GM10248 (cell line): ENCODE measurements at regions not wholly inside any gene's neighbourhood (a gene's known extent, or its start where the extent isn't known, plus 50 kb on each side); places are given as distances from the start of the nearest gene placed in this dataset.
"Not testable (repeated sequence)": the region's sequence is repeated elsewhere in the genome, so short reads cannot be mapped to it uniquely, and the experiment has no call there.

Experiments
- CTCF ChIA-PET: fragments of 300-600 bp; sonication (Branson Sonifier 250); formaldehyde crosslinking; extraction: SDS; loops from one replicate; lab custom pipeline; 2021; ENCODE audit warnings: antibody characterized with exemption; lab: Yijun Ruan, JAX
- POLR2A ChIA-PET: fragments of 350-650 bp; sonication (Branson Sonifier 250); formaldehyde crosslinking; extraction: SDS; loops from one replicate; lab custom pipeline; 2020; ENCODE audit warnings: antibody characterized with exemption; lab: Yijun Ruan, JAX
- DNase-seq: peaks from one replicate; pipeline ENCODE4 v3.0.0; 2012; ENCODE audit errors: extremely low spot score
- TF ChIP-seq, protein P1 (sequence below): IDR thresholded peaks from 2 replicates; pipeline ENCODE4 v1.5.1; 2012; ENCODE audit warnings: mild to moderate bottlenecking, low read depth; ENCODE audit errors: extremely low read depth, missing control alignments, control extremely low read depth

GRCh38 chr2:192901446-192901845 is 706.7 kb upstream of the TMEFF2 start:
- DNase-seq = no peak
- TF ChIP-seq, protein P1, sequence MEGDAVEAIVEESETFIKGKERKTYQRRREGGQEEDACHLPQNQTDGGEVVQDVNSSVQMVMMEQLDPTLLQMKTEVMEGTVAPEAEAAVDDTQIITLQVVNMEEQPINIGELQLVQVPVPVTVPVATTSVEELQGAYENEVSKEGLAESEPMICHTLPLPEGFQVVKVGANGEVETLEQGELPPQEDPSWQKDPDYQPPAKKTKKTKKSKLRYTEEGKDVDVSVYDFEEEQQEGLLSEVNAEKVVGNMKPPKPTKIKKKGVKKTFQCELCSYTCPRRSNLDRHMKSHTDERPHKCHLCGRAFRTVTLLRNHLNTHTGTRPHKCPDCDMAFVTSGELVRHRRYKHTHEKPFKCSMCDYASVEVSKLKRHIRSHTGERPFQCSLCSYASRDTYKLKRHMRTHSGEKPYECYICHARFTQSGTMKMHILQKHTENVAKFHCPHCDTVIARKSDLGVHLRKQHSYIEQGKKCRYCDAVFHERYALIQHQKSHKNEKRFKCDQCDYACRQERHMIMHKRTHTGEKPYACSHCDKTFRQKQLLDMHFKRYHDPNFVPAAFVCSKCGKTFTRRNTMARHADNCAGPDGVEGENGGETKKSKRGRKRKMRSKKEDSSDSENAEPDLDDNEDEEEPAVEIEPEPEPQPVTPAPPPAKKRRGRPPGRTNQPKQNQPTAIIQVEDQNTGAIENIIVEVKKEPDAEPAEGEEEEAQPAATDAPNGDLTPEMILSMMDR = no peak
- POLR2A ChIA-PET = no interaction called here
- CTCF ChIA-PET = no interaction called here

DNA sequence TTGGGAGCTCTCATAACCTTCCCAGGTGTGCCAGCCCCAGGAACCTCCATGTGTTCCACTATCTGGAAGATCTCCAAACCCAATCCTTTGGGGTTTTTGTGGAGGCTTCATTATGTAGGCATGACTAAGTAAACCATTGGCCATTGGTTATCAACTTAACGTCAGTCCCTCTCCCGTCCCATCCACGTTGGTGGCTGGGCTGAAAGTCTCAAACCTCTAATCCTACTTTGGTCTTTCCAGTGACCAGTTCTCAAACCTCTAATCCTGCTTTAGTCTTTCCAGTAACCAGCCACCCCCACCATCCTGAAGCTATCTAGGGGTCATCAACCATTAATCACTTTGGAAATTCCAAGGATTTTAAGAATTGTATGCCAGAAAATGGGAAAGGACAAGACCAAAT is 704.7 kb upstream of the TMEFF2 start:
- POLR2A ChIA-PET = no interaction called here
- CTCF ChIA-PET = no interaction called here
- no peak for DNase-seq
- TF ChIP-seq, protein P1 = no peak

DNA sequence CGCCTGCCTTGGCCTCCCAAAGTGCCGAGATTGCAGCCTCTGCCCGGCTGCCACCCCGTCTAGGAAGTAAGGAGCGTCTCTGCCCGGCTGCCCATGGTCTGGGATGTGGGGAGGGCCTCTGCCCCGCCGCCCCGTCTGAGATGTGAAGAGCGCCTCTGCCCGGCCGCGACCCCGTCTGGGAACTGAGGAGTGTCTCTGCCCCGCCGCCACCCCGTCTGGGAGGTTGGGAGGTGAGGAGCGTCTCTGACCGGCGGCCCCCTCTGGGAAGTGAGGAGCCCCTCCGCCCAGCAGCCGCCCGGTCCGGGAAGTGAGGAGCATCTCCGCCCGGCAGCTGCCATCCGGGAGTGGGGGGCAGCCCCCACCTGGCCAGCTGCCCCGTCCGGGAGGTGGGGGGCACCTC is 699.2 kb upstream of the TMEFF2 start:
- DNase-seq, POLR2A ChIA-PET, CTCF ChIA-PET: not testable (repeated sequence)

DNA sequence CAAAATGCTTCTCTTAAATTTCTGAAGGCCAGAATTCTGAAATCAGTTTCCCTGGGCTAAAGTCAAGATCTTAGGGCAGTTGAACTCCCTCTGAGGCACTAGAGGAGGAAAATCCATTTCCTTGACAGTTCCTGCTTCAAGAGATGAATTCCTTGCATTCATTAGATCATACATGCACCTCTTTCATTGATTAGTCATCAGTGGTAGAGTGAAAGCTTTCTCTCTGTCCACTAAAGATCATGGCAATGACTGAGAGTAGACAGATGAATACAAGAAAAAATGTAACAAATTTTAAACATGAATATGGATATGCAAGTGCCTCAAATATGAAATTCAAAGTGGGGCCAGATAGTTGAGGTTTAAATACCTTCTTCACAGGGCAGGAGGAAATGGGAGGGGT is 693.4 kb upstream of the TMEFF2 start:
- ChIA-PET CTCF (no interaction called here), POLR2A (no interaction called here)
- DNase-seq = no peak
- TF ChIP-seq, protein P1 = no peak

DNA sequence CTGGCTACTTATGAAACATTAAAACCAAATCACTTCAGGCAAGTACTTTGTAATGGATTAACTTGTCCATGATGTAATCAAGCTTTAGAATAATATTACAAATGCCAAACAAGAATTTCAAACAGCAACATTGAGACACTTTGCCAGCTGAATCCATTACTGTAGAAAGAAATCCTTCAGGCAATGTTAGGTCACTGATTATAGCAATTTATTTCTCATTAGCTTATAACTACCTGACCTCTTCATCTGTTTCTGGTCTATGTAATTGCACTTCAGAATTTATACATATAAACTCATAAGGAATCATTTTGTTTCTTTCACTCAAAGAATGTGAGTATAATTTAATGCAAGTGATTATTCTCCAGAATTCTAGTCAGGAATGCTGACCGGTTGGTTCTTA is 692.6 kb upstream of the TMEFF2 start:
- CTCF ChIA-PET = no interaction called here
- DNase-seq = no peak
- POLR2A ChIA-PET = no interaction called here
- TF ChIP-seq, protein P1 = no peak

- no peak for DNase-seq
- POLR2A ChIA-PET = no interaction called here
- TF ChIP-seq, protein P1 = no peak
- CTCF ChIA-PET = interaction anchor here (1.5 kb wide), 1 partner anchor 39 kb away, joined by 4 read pairs; no protein-coding TSS in a partner anchor
Measured at GRCh38 chr2:192886636-192887035, 691.9 kb upstream of the TMEFF2 start.

- TF ChIP-seq, protein P1 = no peak
- no peak for DNase-seq
- CTCF ChIA-PET = interaction anchor here (1.5 kb wide), 1 partner anchor 38 kb away, joined by 4 read pairs; no protein-coding TSS in a partner anchor
- POLR2A ChIA-PET = no interaction called here
Measured at GRCh38 chr2:192885569-192886160, 690.9 kb upstream of the TMEFF2 start.
